AG04449 (cell line): ENCODE measurements at regions not wholly inside any gene's neighbourhood (a gene's known extent, or its start where the extent isn't known, plus 50 kb on each side); places are given as distances from the start of the nearest gene placed in this dataset.

Experiments used
- CTCF ChIA-PET: fragments of 350-600 bp; formaldehyde crosslinking; extraction: SDS; loops from one replicate; lab custom pipeline; 2021; ENCODE audit warnings: antibody characterized with exemption; lab: Yijun Ruan, JAX
- POLR2A ChIA-PET: fragments of 400-600, 350-600 bp; formaldehyde crosslinking; extraction: SDS; loops from one replicate; lab custom pipeline; 2020; ENCODE audit warnings: antibody characterized with exemption, inconsistent platforms; lab: Yijun Ruan, JAX
- DNase-seq: peaks from one replicate; pipeline ENCODE4 v3.0.0-alpha.2; 2010; ENCODE audit warnings: low read depth, low spot score
- H3K4me3 ChIP-seq: 2 replicates; pipeline ENCODE4 v1.5.1; 2011; ENCODE audit warnings: low read depth, mild to moderate bottlenecking, control low read depth, low read length
- CTCF ChIP-seq: IDR thresholded peaks from one replicate; pipeline ENCODE4 v1.5.1; 2011; ENCODE audit warnings: mild to moderate bottlenecking, moderate library complexity, low read length, control low read depth, inconsistent platforms; ENCODE audit not compliant: insufficient read depth; ENCODE audit errors: missing control alignments

- DNase-seq = no peak
- CTCF ChIA-PET = no interaction called here
- POLR2A ChIA-PET = no interaction called here
- TF ChIP-seq CTCF = no peak
- no peak overlapping the region for H3K4me3 ChIP-seq
These were observed 585.8 kb downstream of the BUD13 start for GRCh38 chr11:116187026-116187425.

GRCh38 chr11:116185551-116185950 is 587.2 kb downstream of the BUD13 start:
- no peak for DNase-seq
- POLR2A ChIA-PET = no interaction called here
- CTCF ChIA-PET = no interaction called here

GRCh38 chr11:116184763-116185162 is 588.0 kb downstream of the BUD13 start:
- DNase-seq = no peak
- no peak for TF ChIP-seq CTCF
- ChIA-PET POLR2A (no interaction called here), CTCF (no interaction called here)
- no peak overlapping the region for H3K4me3 ChIP-seq

More at GRCh38 chr11:116185551-116185950, 587.2 kb downstream of the BUD13 start:
- no peak for TF ChIP-seq CTCF
- no peak overlapping the region for H3K4me3 ChIP-seq

- ChIA-PET POLR2A (no interaction called here), CTCF (no interaction called here)
- H3K4me3 ChIP-seq = no peak overlapping the region
- TF ChIP-seq CTCF = no peak
- no peak for DNase-seq
These were observed 590.3 kb downstream of the BUD13 start for GRCh38 chr11:116182356-116182966.

- ChIA-PET POLR2A (no interaction called here), CTCF (no interaction called here)
- no peak for TF ChIP-seq CTCF
- DNase-seq = no peak
- no peak overlapping the region for H3K4me3 ChIP-seq
These were observed 591.8 kb downstream of the BUD13 start for GRCh38 chr11:116180806-116181600.

- ChIA-PET POLR2A (no interaction called here), CTCF (no interaction called here)
- DNase-seq = no peak
- TF ChIP-seq CTCF = no peak
- no peak overlapping the region for H3K4me3 ChIP-seq
These were observed 593.4 kb downstream of the BUD13 start for GRCh38 chr11:116179401-116179800.
